Heart left ventricle (tissue), 16 donors: ENCODE measurements at regions not wholly inside any gene's neighbourhood (a gene's known extent, or its start where the extent isn't known, plus 50 kb on each side); places are given as distances from the start of the nearest gene placed in this dataset.

Experiments
- ATAC-seq, 4 donors: fragments of 200-7000 bp; cut with Tn5 transposase; one replicate each; pipeline ENCODE4 v1.9.1; 2020 to 2022; ENCODE audit warnings: moderate library complexity in 4 of 4, mild to moderate bottlenecking in 3 of 4, moderate number of reproducible peaks in 1 of 4
- DNase-seq, 5 donors: peaks; one replicate each; pipeline ENCODE4 v3.0.0-alpha.2; 2020
- H3K27ac ChIP-seq, 12 donors: fragments of 200-600 bp; sonication (generic) in 4 of 12; one replicate each; pipeline versions ENCODE4 v1.5.0 to v1.8.0; 2016 to 2022; ENCODE audit warnings: mild to moderate bottlenecking in 2 of 12
- H3K27me3 ChIP-seq, 9 donors: fragments of 200-600 bp; sonication (generic) in 2 of 9; one replicate each; pipeline versions ENCODE4 v1.5.1 to v1.8.0; 2016 to 2022; ENCODE audit warnings: mild to moderate bottlenecking in 3 of 9
- H3K36me3 ChIP-seq, 9 donors: fragments of 200-600 bp; sonication (generic) in 2 of 9; one replicate each; pipeline versions ENCODE4 v1.5.0 to v1.8.0; 2018 to 2022; ENCODE audit warnings: mild to moderate bottlenecking in 2 of 9
- H3K4me1 ChIP-seq, 12 donors: fragments of 200-600 bp; sonication (generic) in 4 of 12; one replicate each; pipeline versions ENCODE4 v1.5.0 to v1.8.0; 2016 to 2022; ENCODE audit warnings: mild to moderate bottlenecking in 3 of 12
- H3K4me3 ChIP-seq, 12 donors: fragments of 200-600 bp; sonication (generic) in 4 of 12; one replicate each; pipeline versions ENCODE4 v1.5.0 to v1.8.0; 2017 to 2022; ENCODE audit warnings: mild to moderate bottlenecking in 9 of 12, moderate library complexity in 4 of 12
- H3K9me3 ChIP-seq, 12 donors: fragments of 200-600 bp; sonication (generic) in 4 of 12; one replicate each; pipeline versions ENCODE4 v1.5.0 to v1.8.0; 2016 to 2022; ENCODE audit warnings: mild to moderate bottlenecking in 1 of 12
- POLR2A ChIP-seq, 2 donors: fragments of 450-650 bp; IDR thresholded peaks; one replicate each; pipeline ENCODE4 v1.6.1; 2017; ENCODE audit warnings: antibody characterized with exemption in 2 of 2, mild to moderate bottlenecking in 2 of 2, moderate library complexity in 2 of 2
- WGBS, 4 donors: extraction: QIAGEN DNeasy Blood & Tissue Kit in 2 of 4; methylation state at CpG; one replicate each; pipeline versions ENCODE4 v1.1.5 to v1.1.7; 2013 to 2018; 5-methylcytosine and 5-hydroxymethylcytosine counted together
- intact Hi-C, 10 donors: fragments of 100-400 bp; cut with DNase I; formaldehyde crosslinking; loops; one replicate each; pipeline versions ENCODE4 v1.11.1 to v1.14.2; 2022
- TF ChIP-seq, protein P1 (sequence below), 12 donors: fragments of 200-600 bp; sonication (generic) in 4 of 12; IDR thresholded peaks; one replicate each; pipeline versions ENCODE4 v1.5.0 to v1.8.0; 2018 to 2022; ENCODE audit warnings: antibody characterized with exemption in 12 of 12, mild to moderate bottlenecking in 5 of 12
- donor health status: ischemic (EF 13 %, LVEDD 7.1; RV severe dilation, severe dysfunction).
- donor health status: healthy with polysubstance abuse.
- donor health status: DM: no; HTN: yes; CAD: no.
- donor health status: DM: no; HTN: no; CAD: no.
- donor health status: ischemic (EF 25% LVEDD 6.9; RV normal size, moderate dysfunction).
- donor health status: ischemic (EF 25% LVEDD 5.7; RV mildly dilated, moderate dysfunction).
- donor health status: healthy.
- donor health status: DM: yes; HTN: yes; CAD: no.
- donor health status: ischemic (EF 35%, LVEDD 5.7; RV mildly dilated, moderate dysfunction).
- donor health status: nonischemic (EF 11% LVEDD 7.7; RV severe dilation, severe dysfunction).
- donor health status: DM: yes; HTN: yes; CAD: no.
- donor health status: PGD.
- donor health status: ischemic (EF 29% LVEDD 5.4; RV normal size, mild dysfunction).
- donor health status: nonischemic (EF 23%, LVEDD 6.1; RV moderate dilation, normal function).

DNA sequence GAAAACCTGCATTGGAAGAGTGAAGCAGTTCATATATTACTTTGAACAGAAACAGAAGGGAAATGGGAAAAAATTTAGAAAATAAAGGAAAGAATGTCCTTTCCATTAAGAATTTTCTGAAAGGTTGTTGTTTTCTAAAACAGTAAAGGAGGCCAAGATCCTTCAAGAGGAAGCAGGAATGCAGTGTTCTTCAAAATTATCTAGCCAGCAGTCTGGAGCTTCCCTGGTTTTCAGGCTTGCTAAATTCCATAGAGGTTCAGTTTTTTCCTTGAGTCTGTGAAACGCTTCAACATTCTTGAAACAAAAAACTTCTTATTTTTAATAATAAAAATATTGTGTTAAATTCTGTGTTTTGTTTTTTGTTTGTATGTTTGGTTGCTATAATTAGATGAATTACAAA, 189.0 kb upstream of the ANO3 start:
- no peak for ATAC-seq
- DNase-seq = no peak
- TF ChIP-seq POLR2A (IDR thresholded peaks at IDR 0.05) = no peak
- TF ChIP-seq, protein P1, sequence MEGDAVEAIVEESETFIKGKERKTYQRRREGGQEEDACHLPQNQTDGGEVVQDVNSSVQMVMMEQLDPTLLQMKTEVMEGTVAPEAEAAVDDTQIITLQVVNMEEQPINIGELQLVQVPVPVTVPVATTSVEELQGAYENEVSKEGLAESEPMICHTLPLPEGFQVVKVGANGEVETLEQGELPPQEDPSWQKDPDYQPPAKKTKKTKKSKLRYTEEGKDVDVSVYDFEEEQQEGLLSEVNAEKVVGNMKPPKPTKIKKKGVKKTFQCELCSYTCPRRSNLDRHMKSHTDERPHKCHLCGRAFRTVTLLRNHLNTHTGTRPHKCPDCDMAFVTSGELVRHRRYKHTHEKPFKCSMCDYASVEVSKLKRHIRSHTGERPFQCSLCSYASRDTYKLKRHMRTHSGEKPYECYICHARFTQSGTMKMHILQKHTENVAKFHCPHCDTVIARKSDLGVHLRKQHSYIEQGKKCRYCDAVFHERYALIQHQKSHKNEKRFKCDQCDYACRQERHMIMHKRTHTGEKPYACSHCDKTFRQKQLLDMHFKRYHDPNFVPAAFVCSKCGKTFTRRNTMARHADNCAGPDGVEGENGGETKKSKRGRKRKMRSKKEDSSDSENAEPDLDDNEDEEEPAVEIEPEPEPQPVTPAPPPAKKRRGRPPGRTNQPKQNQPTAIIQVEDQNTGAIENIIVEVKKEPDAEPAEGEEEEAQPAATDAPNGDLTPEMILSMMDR (IDR thresholded peaks at IDR 0.05) = no peak
- Histone ChIP-seq H3K36me3 (no peaks in the 10 kb centered on the region), H3K27ac (no peak overlapping the region), H3K4me3 (no peak overlapping the region), H3K4me1 (no peaks in the 10 kb centered on the region), H3K27me3 (no peaks in the 10 kb centered on the region), H3K9me3 (no peaks in the 10 kb centered on the region)
- WGBS, 4 donors = 38 to 59% (median 51%) methylated on average over 1 of the region's 1 CpG
- intact Hi-C loops = no loop called here

DNA sequence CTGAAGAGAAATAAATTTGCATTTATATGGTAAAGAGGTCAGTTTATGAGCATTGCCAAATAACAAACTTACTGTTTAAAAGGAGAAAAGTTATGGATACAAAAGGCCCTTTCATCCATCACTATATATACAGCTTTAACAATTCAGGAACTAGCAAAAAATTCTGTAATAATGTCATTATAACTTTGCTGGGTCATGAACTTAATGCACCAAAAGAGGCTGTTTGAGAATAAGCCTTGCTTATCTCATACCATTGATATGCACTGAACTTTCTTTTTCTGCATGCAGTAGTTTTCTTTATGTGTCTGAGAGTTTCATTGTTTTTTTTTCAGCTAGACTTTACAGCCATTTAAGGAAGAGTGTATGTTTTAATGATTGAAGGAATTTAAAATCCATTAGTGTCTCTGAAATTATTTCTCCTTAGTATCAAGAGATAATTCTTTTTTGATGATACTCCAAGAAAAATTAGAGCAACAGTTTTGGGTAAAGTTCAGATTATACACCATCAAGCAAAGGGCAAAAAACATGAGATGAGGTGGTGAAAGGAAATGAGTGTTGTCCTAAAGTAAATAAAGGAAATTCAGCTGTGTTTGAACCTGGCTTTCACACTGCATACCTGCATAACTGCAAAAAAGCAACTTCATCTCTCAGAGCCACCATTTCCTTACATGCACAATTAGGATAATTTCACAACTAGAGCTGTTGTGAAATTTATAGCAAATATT, 188.2 kb upstream of the ANO3 start:
- Histone ChIP-seq H3K9me3 (no peaks in the 10 kb centered on the region), H3K27me3 (no peaks in the 10 kb centered on the region), H3K4me1 (no peaks in the 10 kb centered on the region), H3K36me3 (no peaks in the 10 kb centered on the region), H3K4me3 (no peak overlapping the region), H3K27ac (no peak overlapping the region)
- DNase-seq (no peak), ATAC-seq (no peak)
- TF ChIP-seq POLR2A (IDR thresholded peaks at IDR 0.05) = no peak
- TF ChIP-seq, protein P1 (IDR thresholded peaks at IDR 0.05) = no peak
- intact Hi-C loops = no loop called here

DNA sequence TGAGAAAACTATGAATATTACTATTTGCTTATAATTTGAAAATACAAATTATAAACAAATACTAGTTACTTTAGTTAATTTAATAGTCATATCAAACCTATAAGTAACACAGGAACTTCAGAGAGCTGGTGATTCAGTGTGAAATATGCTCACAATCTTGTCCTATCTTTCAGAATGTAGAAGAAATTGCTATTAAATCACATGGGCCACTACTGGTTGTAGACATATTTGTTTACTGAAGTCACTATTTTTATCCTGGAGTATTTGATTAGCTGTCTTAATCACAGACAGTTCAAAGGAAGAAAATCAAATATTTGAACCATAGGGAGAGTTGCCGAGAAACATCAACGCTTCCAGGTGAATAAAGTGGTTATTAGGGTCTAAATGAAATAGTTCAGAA, 187.6 kb upstream of the ANO3 start:
- intact Hi-C loops = no loop called here
- Histone ChIP-seq H3K27ac (no peak overlapping the region), H3K27me3 (no peaks in the 10 kb centered on the region), H3K9me3 (no peaks in the 10 kb centered on the region), H3K4me1 (no peaks in the 10 kb centered on the region), H3K4me3 (no peak overlapping the region), H3K36me3 (no peaks in the 10 kb centered on the region)
- 43 to 97% (median 86%) methylated on average over 2 of the region's 2 CpGs for WGBS, 4 donors
- DNase-seq (no peak), ATAC-seq (no peak)
- TF ChIP-seq, protein P1 (IDR thresholded peaks at IDR 0.05) = no peak
- TF ChIP-seq POLR2A (IDR thresholded peaks at IDR 0.05) = no peak

DNA sequence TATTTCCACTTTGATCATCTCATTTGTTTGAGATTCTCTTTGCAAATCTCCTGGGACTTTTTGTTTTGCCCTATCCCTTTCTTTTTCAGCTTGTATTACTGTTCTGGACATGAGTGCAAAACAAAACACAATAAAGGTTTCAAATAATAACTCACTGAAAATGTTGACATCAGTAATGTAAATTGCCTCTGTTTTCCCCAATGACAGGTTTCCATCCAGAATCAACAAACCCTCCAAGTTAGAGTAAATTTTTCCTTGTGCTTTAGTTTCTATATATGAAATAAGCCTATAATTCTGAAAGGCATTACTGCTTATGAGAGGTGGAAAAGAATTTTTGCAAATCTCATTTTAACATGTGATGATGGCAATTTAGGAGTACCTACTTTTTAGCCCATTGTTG, 187.0 kb upstream of the ANO3 start:
- H3K4me1 ChIP-seq = no peaks in the 10 kb centered on the region
- intact Hi-C loops = no loop called here
- ATAC-seq (no peak), DNase-seq (no peak)
- H3K9me3 ChIP-seq = no peaks in the 10 kb centered on the region
- H3K36me3 ChIP-seq = no peaks in the 10 kb centered on the region
- no peak overlapping the region for H3K4me3 ChIP-seq
- H3K27ac ChIP-seq = no peak overlapping the region
- H3K27me3 ChIP-seq = no peaks in the 10 kb centered on the region
- TF ChIP-seq POLR2A (IDR thresholded peaks at IDR 0.05) = no peak

DNA sequence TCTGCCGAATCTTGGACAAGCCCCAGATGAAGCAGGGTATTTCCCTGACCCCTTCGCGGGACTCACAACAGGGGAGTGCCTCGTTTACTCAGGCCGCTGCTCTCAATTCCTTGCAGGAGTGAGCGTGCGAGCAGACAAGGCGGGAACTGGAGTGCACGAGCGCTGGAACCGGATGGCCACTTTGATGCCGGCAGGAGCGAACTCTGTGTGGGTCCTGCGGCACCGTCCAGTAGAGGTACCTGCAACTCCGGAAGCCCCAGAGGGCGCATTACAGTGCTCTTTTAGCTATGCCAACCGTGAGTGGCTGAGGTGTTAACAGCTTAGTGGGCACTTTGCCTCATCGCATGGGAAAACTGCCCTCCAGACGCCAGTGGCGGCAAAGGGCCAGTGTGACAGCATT, 182.3 kb upstream of the ANO3 start:
- WGBS, 4 donors = 92 to 94% (median 93%) methylated on average over 21 of the region's 21 CpGs
- peak in 1 of 5 donors; percentile 31 for DNase-seq

More for the DNA sequence above, 182.3 kb upstream of the ANO3 start:
- H3K4me1 ChIP-seq = no peaks in the 10 kb centered on the region
- TF ChIP-seq POLR2A (IDR thresholded peaks at IDR 0.05) = no peak
- TF ChIP-seq, protein P1 (IDR thresholded peaks at IDR 0.05) = no peak
- intact Hi-C loops = no loop called here
- no peaks in the 10 kb centered on the region for H3K36me3 ChIP-seq
- H3K27me3 ChIP-seq = no peaks in the 10 kb centered on the region
- no peak overlapping the region for H3K27ac ChIP-seq
- no peak for ATAC-seq
- H3K4me3 ChIP-seq = no peak overlapping the region
- no peaks in the 10 kb centered on the region for H3K9me3 ChIP-seq
